HG03439 (cell line): ENCODE measurements at regions not wholly inside any gene's neighbourhood (a gene's known extent, or its start where the extent isn't known, plus 50 kb on each side); places are given as distances from the start of the nearest gene placed in this dataset.

Experiments
- ATAC-seq: cut with Tn5 transposase; IDR thresholded peaks from one replicate; pipeline ENCODE4 v1.9.1; 2021; ENCODE audit warnings: mild to moderate bottlenecking, moderate library complexity; ENCODE audit not compliant: unreplicated experiment

DNA sequence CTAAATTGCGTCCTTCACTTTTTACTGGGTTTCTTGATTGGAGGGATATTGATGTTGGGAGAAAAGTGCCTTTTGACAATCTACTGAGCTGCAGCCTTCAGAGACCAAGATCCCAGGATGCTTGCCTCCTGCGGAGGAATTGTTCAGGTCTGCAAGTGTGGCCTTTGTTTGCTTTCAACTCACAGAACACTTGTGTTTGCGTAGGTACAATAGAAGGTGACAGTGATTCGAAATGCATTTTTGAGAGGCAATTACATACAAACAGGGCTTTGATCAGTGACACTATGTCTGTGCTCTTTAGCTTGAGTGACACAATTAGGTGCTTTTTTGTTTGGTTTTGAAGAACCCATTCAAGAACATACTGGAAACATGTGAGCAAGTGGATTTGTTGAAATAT lies 600.6 kb downstream of the QKI start:
- no peak for ATAC-seq

DNA sequence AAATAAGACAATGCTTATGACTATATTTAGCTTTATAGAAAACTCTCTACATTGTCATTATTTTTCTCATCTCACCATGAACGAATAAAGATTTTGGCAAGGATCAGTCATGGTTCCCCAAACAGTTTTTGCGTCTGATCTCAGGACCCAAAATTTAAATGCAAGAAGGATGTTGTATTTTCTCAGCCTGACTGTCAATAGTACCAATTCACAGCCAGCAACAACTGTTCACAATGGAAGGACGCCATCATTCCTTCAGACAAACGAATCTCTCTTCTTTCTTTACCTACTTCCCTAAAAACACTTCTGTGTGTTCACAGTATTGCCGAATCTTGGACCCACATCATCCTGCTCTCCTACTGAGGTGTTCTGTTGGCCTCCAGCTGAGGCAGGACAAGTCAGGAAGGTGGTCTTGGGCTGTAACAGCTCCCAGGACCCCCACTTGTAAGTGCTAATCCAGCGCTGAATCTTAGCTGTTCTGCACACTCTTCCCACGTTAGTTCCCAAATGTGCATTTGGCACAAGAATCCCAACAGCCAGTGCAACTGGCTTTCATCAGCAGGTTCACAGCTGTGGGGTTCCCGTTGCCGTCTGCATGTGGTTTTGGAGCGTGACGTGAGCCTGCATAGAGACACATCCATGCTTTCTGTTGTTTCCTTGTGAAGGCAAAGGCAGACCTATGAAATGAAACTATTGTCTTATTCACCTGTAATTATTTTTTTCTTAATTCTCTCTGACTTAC lies 600.0 kb downstream of the QKI start:
- ATAC-seq: no peak

DNA sequence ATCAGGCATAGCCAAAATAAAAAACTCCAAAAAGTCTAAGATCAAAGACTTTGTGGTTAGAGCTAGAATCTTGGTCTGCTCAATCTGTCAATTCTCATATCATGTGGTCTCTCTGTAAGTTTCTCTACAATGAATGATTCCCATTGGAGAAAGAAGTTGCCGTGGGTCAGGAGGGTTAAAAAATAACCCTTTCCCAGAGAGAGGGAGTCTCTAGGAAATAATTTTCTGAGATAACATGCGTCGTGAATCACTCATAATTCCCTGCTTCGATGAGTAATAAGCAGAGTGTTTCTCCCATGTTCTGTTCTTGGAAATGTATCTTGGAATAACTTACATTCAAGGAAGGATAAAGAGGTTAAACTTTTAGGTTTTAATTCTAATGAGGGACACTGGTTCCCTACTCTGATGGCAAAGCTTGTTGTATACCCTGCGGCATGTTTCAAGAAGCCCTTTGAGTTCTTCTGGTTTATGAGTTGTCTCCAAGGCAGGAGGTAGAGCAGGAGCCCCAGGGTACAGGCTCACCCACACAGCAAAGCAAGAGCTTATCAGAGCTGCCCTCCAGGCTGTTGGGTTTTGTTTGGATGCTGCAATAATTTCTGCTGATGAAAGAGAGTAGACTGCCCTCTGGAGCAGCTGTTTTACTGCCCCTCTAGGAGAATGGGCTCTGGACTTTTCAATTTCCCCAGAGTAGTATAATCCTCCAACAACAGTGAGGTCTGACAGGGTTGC lies 599.1 kb downstream of the QKI start:
- ATAC-seq: no peak

DNA sequence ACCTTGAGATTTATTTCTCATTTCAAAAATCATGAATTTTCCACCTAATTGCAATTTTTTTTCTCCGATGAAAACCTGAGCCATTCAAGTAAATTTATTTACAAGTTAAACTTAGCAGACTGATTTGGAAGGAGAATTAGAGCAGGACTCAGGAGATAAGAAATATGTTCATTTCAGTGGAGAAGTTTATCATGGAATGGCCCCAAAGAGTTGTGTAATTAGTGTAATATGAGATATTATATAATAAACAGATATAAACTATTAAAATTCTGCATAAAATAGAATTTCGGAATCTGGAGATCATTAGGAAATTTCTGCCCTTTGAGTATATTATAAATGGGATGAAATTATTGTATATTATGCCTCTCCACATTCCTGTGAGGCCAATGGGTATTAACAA lies 596.8 kb downstream of the QKI start:
- ATAC-seq: no peak

DNA sequence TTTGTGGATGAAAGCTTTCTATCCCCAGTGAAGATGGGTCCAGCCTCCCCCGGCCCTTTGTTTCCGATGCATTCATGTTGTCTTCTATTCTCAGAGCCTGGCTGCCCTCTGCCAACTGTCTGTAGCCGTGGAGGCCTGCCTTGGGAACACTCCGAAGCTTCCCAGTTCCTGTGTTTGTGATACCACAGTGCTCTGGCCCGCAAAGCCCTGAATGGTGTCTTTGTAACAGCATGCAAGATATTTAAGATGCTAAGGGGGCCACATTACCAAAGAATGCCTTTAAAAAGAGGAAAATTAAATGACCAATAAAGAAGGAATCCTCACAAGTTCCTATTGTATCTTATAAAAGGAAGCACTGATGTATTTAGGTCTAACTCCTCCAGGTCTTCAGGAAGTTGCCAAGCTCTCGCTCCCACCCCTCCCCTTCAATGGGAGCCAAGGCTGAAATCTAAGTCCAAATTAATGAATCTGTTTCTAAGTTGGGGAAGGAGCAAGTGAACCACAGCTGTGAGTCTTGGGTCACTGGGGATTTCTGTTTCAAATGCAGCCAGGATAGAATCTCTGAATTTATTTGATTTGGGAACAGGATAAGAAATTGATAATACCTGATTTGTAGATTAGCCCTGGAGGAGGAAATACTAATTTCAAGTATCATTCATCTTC lies 596.1 kb downstream of the QKI start:
- ATAC-seq: no peak

DNA sequence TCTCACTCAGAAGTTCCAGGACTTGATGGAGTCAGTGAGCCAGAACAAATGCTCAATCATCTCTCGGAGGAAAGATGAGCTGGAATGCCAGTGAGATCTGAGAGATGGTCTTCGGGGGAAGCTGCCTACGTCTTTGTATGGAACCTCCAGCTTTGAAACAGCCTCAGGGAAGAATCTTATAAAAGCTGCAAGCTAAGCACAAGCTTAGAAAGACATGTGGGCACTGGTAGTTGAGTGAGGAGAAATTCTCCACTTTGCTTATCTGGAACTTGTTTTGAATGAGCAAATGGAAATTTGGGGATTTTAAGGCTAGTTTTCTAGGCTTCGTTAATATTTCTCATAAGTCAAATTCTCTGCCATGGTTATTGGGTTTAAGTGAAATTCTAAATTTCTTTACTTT lies 594.4 kb downstream of the QKI start:
- ATAC-seq: no peak

DNA sequence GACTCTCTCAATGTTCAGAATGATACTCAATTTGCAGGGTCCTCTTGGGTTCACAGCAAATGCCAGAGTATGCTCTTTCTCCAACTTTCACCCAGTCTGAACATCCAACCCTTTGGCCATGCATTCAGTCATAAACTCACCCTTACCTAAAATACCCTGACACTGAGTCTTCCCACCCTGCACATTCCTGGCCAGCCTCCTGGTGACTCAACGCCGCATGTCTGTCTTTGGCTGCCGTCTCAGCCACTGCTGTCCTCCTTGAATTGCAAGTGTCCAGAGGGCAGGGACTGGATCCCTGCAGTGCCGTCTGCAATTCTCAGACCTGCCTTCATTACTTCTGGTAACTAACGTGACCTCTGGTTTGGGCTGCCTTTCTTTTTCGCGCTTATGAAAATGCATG lies 593.4 kb downstream of the QKI start:
- ATAC-seq: no peak

DNA sequence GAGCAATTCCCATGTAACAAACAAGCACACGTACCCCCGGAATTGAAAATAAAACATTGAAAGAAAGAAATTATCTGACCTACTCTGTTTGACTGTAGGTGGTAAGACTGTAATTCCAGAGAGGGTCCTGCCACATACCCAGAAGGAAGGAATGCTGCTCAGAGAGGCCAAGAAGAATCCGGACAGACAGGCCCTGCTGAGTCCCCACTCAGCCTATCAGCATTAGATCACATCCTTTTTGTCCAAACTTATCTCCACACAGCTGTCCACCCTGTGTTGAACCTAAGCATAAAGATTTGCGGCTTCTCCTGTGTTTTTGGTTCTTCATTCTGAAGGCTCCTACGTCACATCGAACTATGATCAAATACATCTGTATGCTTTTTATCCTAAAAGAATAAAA lies 591.9 kb downstream of the QKI start:
- ATAC-seq: no peak

DNA sequence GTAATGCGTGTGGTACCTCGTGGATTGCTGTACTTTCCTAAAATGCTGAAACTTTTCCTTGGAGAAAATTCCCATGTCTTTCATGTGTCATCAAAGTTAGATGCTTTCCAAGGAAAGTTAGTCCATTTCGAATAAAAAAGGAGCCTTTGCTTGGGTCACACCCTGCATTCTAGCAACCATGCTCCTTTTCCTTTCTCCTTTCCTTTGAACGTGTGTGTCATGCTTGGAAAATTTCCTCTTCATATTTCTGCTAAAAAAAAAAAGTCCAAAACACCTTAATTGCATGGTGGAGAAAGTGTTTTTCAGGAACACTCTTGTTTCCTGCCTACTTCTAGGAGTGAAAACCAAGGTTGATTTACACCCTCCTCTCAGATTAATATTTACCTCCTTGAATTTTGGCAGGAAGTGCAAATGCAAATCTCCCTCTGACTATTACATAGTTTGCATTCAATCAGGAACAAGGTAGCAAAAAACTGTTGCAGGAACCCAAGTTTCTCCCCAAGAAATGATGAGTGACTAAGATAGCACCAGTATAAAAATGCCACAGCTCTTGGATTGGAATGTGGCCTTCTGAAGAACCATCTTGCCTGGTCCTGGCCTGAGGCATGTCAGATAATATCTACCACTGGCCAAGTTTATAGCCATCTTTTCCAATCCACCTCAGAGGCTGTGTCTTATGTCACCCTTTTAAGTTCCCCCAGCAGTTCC lies 590.6 kb downstream of the QKI start:
- ATAC-seq: no peak

DNA sequence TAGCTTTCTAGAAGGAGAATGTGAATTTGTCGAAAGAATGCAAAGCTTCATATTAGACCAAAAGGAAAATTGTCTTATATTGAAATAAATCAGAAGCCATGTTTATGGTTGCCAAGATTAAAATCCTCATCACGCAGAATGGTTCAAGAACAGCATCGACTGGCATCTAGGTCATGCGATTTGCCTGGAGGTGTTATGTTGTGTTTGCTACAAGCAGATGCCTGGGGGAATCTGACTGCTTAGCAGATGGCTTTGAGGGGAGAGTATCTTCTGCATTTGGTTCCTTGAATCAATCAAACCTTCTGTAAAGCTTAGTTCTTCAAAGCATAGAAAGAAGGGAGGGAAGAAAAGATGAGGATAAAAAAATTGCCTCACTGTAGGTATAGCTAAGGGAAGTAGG lies 585.8 kb downstream of the QKI start:
- no peak for ATAC-seq

DNA sequence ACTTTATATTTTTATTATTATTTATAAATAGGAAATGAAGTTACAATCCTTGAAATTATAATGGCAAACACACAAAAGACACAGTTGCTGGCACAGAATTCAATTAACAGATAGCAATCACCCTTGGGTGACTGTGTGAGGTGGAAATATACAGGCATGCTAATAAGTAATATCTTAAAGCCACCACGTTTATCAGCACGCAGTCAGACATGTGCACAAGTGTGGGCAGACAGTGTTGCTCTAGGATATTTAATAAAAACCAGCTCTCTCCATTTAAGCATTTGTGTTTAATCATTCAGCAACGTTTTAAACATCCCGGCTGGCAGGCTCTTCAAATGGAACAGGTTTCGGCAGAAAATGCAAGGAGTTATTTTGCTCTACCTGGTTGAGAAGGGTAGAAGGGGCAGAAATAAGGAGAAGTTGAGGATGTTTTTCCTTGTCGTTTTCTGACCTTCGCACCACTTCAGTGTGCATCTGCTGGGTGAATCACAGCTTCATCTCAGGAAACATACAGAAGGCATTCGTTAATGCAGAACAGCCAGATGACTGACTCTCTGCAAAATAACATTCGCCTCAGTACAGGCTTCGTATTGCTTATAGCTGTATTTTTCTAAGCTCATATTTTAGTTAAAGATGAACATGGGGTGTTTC lies 585.1 kb downstream of the QKI start:
- no peak for ATAC-seq

DNA sequence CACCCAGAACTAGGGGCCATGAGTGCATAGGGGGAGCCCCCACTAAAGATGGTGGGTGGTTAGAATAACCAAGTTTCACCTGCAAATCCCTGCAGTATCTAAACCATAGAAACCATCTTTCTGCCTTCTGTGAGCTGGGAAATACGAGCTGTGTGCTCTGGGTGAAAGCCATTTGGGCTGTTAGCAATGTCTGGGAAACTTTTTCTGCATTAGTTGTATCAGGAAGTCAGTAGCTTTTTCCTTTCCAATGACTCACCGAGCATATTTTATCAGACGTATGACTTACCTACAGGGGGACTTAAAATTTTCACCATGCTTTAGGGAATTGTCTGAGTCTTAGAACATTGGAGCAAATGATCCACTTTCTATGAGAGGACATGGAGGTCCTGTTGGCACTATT lies 584.0 kb downstream of the QKI start:
- no peak for ATAC-seq

DNA sequence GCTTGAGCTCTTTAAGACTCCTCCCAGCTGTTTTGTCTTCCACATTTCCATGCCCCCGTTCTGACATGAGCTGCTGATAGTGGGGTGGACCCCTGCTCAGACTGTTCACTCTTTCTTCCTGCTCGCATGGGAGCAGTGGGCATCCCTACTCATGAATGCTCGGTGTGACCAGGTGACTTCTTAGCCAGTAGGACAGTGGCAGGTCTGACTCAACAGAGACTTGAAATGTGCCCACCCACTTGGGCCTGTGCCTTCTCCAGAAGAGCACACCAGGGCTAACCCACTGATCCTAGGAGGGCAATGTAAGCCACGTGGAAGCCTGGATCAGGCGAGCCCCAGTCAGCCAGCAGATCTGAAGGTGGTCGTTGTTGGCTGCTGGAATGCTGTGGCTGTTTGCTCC lies 582.0 kb downstream of the QKI start:
- no peak for ATAC-seq

DNA sequence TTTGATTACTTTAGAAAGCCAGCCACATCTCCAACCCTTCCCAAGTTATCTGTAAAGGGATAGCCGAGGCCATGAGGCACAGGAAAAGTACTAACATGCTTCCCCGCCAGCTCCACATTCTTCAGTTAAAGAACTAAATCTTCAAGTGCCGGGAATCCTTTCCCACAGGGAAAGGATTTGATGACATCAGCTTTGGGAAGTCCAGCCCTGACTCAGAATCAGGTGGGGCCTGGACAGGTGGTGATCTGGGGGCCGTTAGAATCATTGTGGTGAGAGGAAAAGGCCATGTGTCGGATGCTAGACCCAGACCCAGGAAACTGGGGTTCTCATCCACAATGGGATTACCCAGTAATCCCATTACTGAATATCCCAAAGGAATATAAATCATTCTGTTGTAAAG lies 580.0 kb downstream of the QKI start:
- no peak for ATAC-seq

DNA sequence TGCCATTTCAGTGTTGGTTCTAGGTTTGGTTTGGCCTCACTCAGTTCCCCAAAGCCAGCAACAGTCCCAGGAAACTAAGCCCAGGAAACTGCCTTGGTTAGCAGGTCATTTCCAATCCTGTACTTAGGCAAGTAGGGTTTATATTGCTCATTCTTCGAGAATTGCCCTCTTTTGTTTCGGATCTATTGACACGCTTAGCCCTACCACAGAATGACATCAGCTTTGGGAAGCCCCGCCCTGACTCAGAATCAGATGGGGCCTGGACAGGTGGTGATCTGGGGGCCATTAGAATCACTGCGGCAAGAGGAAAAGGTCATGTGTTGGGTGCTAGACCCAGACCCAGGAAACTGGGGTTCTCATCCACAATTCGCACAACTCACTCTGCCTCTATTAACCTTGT lies 578.2 kb downstream of the QKI start:
- ATAC-seq: no peak

DNA sequence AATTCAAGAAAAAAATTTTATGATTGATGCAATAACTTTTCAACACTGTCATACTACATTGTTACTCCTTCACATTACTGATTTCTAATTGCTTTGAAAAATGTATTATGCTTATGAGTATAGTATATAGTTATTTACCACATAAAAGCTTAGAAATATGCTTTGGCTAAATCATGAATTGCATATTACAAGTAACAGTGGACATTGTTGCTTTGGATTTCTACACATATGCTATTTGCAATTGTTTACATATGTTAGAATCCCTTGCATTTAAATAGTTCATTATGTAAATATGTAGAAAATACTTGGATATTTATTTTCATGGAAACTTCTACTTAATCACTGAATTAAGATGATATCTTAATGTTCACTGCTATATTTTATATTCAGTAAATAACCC lies 577.5 kb downstream of the QKI start:
- ATAC-seq: no peak

DNA sequence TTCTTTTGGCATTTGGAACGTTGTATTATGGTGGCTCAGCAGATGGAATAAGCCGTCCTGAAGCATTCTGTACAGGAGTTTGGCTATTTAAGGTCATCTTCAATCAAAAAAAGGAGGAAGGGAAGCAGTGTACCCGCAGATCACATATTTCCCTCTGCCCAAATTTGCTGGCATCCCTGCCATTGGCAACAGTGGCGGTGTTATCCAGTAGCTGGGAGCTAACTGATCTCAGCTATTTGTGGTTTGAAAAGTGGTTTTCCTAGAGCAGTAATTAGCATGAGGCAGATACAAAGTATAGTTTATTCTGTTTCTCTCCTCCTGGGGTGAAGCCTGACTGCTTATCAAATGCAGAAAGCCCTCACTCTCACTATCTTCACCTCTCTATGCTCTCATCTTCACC lies 576.8 kb downstream of the QKI start:
- no peak for ATAC-seq

DNA sequence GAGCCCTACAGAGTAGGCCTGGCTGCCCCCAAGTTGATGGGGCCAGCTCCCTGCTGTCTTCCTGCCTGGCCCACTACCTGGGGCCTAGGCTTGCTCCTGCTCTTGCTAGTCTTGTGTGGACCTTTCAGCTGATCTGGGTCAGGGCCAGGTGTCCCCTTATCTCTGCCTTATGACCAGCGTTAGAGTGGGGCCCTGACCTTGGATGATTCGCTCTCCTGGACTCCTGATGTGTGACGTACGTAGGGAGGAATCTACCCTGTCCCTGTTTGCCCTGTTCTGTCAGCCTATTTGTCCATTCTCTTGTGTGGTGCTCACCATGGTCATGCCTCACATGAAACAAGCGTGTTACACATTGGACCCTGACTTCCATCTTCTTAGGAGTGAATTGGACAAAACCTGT lies 571.8 kb downstream of the QKI start:
- no peak for ATAC-seq

DNA sequence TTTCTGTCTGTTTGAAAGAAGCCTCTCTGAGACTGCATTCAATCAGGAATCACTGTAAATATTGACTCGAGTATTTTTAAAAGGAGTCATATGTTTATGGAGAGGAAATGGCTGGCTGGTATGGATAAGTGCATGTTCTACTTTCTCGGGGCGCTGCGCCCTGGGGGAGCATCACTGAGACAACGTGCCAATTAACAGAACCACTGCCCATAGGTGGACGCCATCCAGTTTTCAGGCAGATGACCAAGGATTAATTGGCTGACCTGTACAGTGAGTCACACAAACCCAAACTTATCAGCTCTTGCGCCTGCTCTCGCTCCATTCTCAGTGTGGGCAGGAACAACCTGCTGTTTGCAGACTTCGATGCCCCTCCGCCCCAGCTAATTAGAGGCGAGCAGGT lies 571.2 kb downstream of the QKI start:
- no peak for ATAC-seq

DNA sequence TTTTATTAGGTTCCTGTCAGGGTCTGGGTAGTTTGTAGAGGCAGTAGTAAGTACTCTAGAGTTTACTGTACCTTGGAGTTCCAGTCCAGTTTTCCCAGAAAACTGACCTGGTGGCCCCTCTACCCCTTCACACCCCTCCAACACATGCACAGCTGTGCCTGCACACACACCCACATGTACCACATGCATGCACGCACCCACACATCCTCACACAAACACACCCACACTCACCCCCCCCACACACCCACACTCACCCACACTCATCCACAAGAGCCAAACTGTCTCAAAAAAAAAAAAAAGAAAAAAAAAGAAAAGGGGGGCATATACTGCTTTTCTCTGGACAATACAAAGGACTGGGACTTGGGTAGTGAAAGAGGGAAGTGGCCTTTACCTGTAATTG lies 570.5 kb downstream of the QKI start:
- no peak for ATAC-seq
